Upper lobe of left lung (tissue), 6 donors: ENCODE measurements at regions not wholly inside any gene's neighbourhood (a gene's known extent, or its start where the extent isn't known, plus 50 kb on each side); places are given as distances from the start of the nearest gene placed in this dataset.

ENCODE experiments used
- ATAC-seq, 2 donors: fragments of 200-7000 bp; cut with Tn5 transposase; one replicate each; pipeline ENCODE4 v1.9.1; 2022; ENCODE audit warnings: mild to moderate bottlenecking in 2 of 2, moderate library complexity in 2 of 2; ENCODE audit not compliant: low FRiP score in 2 of 2
- DNase-seq, 2 donors: peaks; one replicate each; pipeline ENCODE4 v3.0.0-alpha.2; 2019 to 2020
- H3K27ac ChIP-seq, 4 donors: fragments of 200-600 bp; sonication (generic); one replicate each; pipeline ENCODE4 v1.5.1; 2016 to 2019
- H3K27me3 ChIP-seq, 4 donors: fragments of 200-600 bp; sonication (generic); one replicate each; pipeline ENCODE4 v1.5.1; 2017 to 2019
- H3K36me3 ChIP-seq, 4 donors: fragments of 200-600 bp; sonication (generic); one replicate each; pipeline ENCODE4 v1.5.1; 2016 to 2019
- H3K4me1 ChIP-seq, 4 donors: fragments of 200-600 bp; sonication (generic); one replicate each; pipeline ENCODE4 v1.5.1; 2018 to 2019
- H3K4me3 ChIP-seq, 4 donors: fragments of 200-600 bp; sonication (generic); one replicate each; pipeline ENCODE4 v1.5.1; 2017 to 2019; ENCODE audit warnings: mild to moderate bottlenecking in 2 of 4, moderate library complexity in 1 of 4
- H3K9me3 ChIP-seq, 4 donors: fragments of 200-600 bp; sonication (generic); one replicate each; pipeline ENCODE4 v1.5.1; 2018 to 2019
- CTCF ChIP-seq, 6 experiments: fragments of 450-650 bp in 4 of 6; fragments of 200-600 bp in 2 of 6; sonication (generic) in 2 of 6; IDR thresholded peaks; one replicate each; pipeline ENCODE4 v1.5.1; 2016 to 2019; ENCODE audit warnings: antibody characterized with exemption in 6 of 6
- EP300 ChIP-seq, 4 donors: sonication (generic); formaldehyde crosslinking; IDR thresholded peaks; one replicate each; pipeline ENCODE4 v1.5.1; 2017; ENCODE audit warnings: antibody characterized with exemption in 4 of 4, control low read depth in 2 of 4
- POLR2A ChIP-seq, 4 donors: fragments of 450-650 bp; IDR thresholded peaks; one replicate each; pipeline ENCODE4 v1.5.1; 2016 to 2017; ENCODE audit warnings: antibody characterized with exemption in 4 of 4, mild to moderate bottlenecking in 2 of 4
- POLR2AphosphoS5 ChIP-seq, 2 donors: sonication (generic); formaldehyde crosslinking; IDR thresholded peaks; one replicate each; pipeline ENCODE4 v1.5.1; 2017; ENCODE audit warnings: antibody characterized with exemption in 2 of 2
- WGBS, 2 donors: methylation state at CpG; one replicate each; pipeline ENCODE4 v1.1.5; 2017 to 2018; 5-methylcytosine and 5-hydroxymethylcytosine counted together
- donor health status: DM: no; HTN: no; CAD: no; lungs with moderate emphysema.
- donor health status: DM: no; HTN: yes; CAD: no; lungs with severe emphysema.

- no peak for ATAC-seq
- Histone ChIP-seq H3K9me3 (no peaks in the 10 kb centered on the region), H3K36me3 (no peaks in the 10 kb centered on the region), H3K27ac (no peak overlapping the region), H3K27me3 (no peaks in the 10 kb centered on the region), H3K4me3 (no peak overlapping the region), H3K4me1 (no peaks in the 10 kb centered on the region)
- TF ChIP-seq CTCF (IDR thresholded peaks at IDR 0.05) = no peak
- no peak for TF ChIP-seq POLR2AphosphoS5 (IDR thresholded peaks at IDR 0.05)
- no peak for TF ChIP-seq EP300 (IDR thresholded peaks at IDR 0.05)
- TF ChIP-seq POLR2A (IDR thresholded peaks at IDR 0.05) = no peak
- no peak for DNase-seq
- WGBS, 2 donors = 57 to 69% methylated on average over 4 of the region's 4 CpGs
Measured at GRCh38 chr20:60424267-60424902, 466.2 kb downstream of the CDH26 start.

GRCh38 chr20:60427516-60427915 is 469.3 kb downstream of the CDH26 start:
- Histone ChIP-seq H3K9me3 (no peaks in the 10 kb centered on the region), H3K4me1 (no peaks in the 10 kb centered on the region), H3K4me3 (no peak overlapping the region), H3K36me3 (no peaks in the 10 kb centered on the region), H3K27ac (no peak overlapping the region), H3K27me3 (no peaks in the 10 kb centered on the region)
- 79 to 88% methylated on average over 6 of the region's 6 CpGs for WGBS, 2 donors
- DNase-seq (no peak), ATAC-seq (no peak)
- no peak for TF ChIP-seq EP300 (IDR thresholded peaks at IDR 0.05)
- no peak for TF ChIP-seq POLR2A (IDR thresholded peaks at IDR 0.05)
- TF ChIP-seq CTCF (IDR thresholded peaks at IDR 0.05) = no peak

- TF ChIP-seq POLR2AphosphoS5 (IDR thresholded peaks at IDR 0.05) (no peak), POLR2A (IDR thresholded peaks at IDR 0.05) (no peak), EP300 (IDR thresholded peaks at IDR 0.05) (no peak), CTCF (IDR thresholded peaks at IDR 0.05) (no peak)
- Histone ChIP-seq H3K9me3 (no peaks in the 10 kb centered on the region), H3K36me3 (no peaks in the 10 kb centered on the region), H3K27ac (no peak overlapping the region), H3K4me1 (no peaks in the 10 kb centered on the region), H3K4me3 (no peak overlapping the region), H3K27me3 (no peaks in the 10 kb centered on the region)
- WGBS, 2 donors = 64 to 68% methylated on average over 2 of the region's 2 CpGs
- ATAC-seq = no peak
- no peak for DNase-seq
Measured at GRCh38 chr20:60428651-60429050, 470.4 kb downstream of the CDH26 start.

GRCh38 chr20:60430516-60431001 is 472.3 kb downstream of the CDH26 start:
- H3K27me3 ChIP-seq = no peaks in the 10 kb centered on the region
- H3K9me3 ChIP-seq = no peaks in the 10 kb centered on the region
- TF ChIP-seq POLR2A (IDR thresholded peaks at IDR 0.05) = no peak
- TF ChIP-seq CTCF (IDR thresholded peaks at IDR 0.05) = no peak
- TF ChIP-seq EP300 (IDR thresholded peaks at IDR 0.05) = no peak
- no peak for TF ChIP-seq POLR2AphosphoS5 (IDR thresholded peaks at IDR 0.05)
- no peak overlapping the region for H3K4me3 ChIP-seq
- H3K4me1 ChIP-seq = no peaks in the 10 kb centered on the region
- ATAC-seq = no peak
- no peaks in the 10 kb centered on the region for H3K36me3 ChIP-seq
- no peak for DNase-seq
- no peak overlapping the region for H3K27ac ChIP-seq
- WGBS, 2 donors = 93 to 94% methylated on average over 14 of the region's 14 CpGs

DNA sequence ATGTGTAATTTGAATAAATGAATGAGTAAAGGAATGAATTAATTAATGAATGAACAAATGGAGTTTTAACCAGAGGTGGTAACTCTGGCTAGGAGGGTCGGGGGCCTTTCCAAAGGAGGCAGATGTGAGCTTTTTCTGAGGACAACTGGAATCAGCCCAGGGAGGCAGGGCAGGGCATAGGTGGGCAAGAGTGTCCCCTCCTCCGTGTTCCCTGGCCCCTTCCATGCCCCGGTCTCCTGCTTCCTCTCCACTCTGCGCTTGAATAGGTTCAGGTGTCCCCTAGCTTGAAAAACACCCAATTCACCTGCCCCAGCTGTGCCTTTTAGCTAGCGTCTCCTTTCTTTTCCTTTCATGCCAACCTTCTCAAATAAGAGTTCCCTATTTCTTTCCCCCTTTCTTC is 473.1 kb downstream of the CDH26 start:
- no peak overlapping the region for H3K4me3 ChIP-seq
- 71 to 76% methylated on average over 5 of the region's 5 CpGs for WGBS, 2 donors
- no peaks in the 10 kb centered on the region for H3K4me1 ChIP-seq
- no peaks in the 10 kb centered on the region for H3K9me3 ChIP-seq
- H3K36me3 ChIP-seq = no peaks in the 10 kb centered on the region
- no peaks in the 10 kb centered on the region for H3K27me3 ChIP-seq
- DNase-seq = no peak
- no peak for ATAC-seq
- no peak for TF ChIP-seq CTCF (IDR thresholded peaks at IDR 0.05)
- no peak for TF ChIP-seq POLR2AphosphoS5 (IDR thresholded peaks at IDR 0.05)
- no peak for TF ChIP-seq POLR2A (IDR thresholded peaks at IDR 0.05)
- no peak for TF ChIP-seq EP300 (IDR thresholded peaks at IDR 0.05)
- no peak overlapping the region for H3K27ac ChIP-seq
